Glutamatergic neuron (in vitro differentiated cells): ENCODE measurements at regions not wholly inside any gene's neighbourhood (a gene's known extent, or its start where the extent isn't known, plus 50 kb on each side); places are given as distances from the start of the nearest gene placed in this dataset.

ENCODE experiments used
- DNase-seq: peaks from one replicate; pipeline ENCODE4 v3.0.0; 2022
- H3K27ac Mint-ChIP-seq: one replicate; pipeline ENCODE4 v1.8.0; 2020; ENCODE audit warnings: mild to moderate bottlenecking, mixed read lengths, inconsistent platforms; ENCODE audit not compliant: unreplicated experiment
- H3K27me3 Mint-ChIP-seq: one replicate; pipeline ENCODE4 v1.8.0; 2020; ENCODE audit warnings: mild to moderate bottlenecking, moderate library complexity, mixed read lengths, inconsistent platforms; ENCODE audit not compliant: unreplicated experiment
- H3K36me3 Mint-ChIP-seq: one replicate; pipeline ENCODE4 v1.8.0; 2020; ENCODE audit warnings: mild to moderate bottlenecking, mixed read lengths, inconsistent platforms; ENCODE audit not compliant: unreplicated experiment
- H3K4me1 Mint-ChIP-seq: one replicate; pipeline ENCODE4 v1.8.0; 2020; ENCODE audit warnings: mild to moderate bottlenecking, low read depth, mixed read lengths, inconsistent platforms; ENCODE audit not compliant: unreplicated experiment
- H3K4me3 Mint-ChIP-seq: one replicate; pipeline ENCODE4 v1.8.0; 2020; ENCODE audit warnings: mild to moderate bottlenecking, mixed read lengths, inconsistent platforms; ENCODE audit not compliant: unreplicated experiment
- H3K9me3 Mint-ChIP-seq: one replicate; pipeline ENCODE4 v1.8.0; 2020; ENCODE audit warnings: mild to moderate bottlenecking, moderate library complexity, mixed read lengths, inconsistent platforms; ENCODE audit not compliant: unreplicated experiment
- CTCF ChIP-seq: fragments of 200-600 bp; sonication (generic); IDR thresholded peaks from one replicate; pipeline ENCODE4 v1.5.0; 2021; ENCODE audit not compliant: partially characterized antibody, unreplicated experiment

- Mint-ChIP-seq H3K4me3 (no peak overlapping the region), H3K9me3 (no peaks in the 10 kb centered on the region), H3K27me3 (peaks cover 5% of the 10 kb centered on the region), H3K27ac (no peak overlapping the region), H3K4me1 (no peaks in the 10 kb centered on the region), H3K36me3 (no peaks in the 10 kb centered on the region)
- TF ChIP-seq CTCF = no peak
- DNase-seq = no peak
Measured at GRCh38 chr9:81756561-81756960, 67.2 kb upstream of the TLE1 start.

DNA sequence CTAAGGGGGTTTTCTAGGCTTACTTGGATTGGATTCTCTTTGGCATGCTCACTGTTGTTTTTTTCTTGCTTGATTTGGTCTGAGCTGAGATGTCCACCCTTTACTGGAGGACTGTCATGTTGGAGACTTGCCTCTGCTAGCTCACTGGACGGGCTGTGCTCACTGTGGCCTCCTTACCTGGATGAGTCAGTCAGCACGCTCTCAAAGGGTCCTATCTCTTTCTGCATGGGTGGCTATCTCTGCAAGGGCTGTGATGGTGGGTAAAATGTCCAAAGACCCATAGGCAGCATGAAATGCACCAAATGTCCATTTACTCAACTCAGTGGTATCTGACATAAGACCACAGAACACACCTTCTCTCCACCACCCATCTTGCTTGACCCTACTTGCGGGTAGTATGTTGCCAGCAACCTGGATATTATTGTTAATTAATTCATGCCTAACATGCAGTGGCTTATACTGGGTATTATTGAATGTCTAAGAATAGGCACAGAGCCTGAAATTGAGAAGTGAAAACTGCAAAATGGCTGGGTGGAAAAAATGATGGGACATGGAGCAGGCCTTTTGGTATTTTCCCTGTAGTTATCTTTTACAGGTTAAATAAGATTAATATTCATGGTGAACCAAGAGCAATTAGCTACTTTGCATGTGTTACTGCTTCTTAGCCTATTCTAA, 68.9 kb upstream of the TLE1 start:
- DNase-seq = no peak
- Mint-ChIP-seq H3K27ac (no peak overlapping the region), H3K4me1 (no peaks in the 10 kb centered on the region), H3K4me3 (no peak overlapping the region), H3K27me3 (peaks cover 5% of the 10 kb centered on the region), H3K9me3 (no peaks in the 10 kb centered on the region), H3K36me3 (no peaks in the 10 kb centered on the region)
- TF ChIP-seq CTCF = no peak

- peaks cover 3% of the 10 kb centered on the region for H3K27me3 Mint-ChIP-seq
- H3K36me3 Mint-ChIP-seq = no peaks in the 10 kb centered on the region
- no peak overlapping the region for H3K4me3 Mint-ChIP-seq
- no peaks in the 10 kb centered on the region for H3K9me3 Mint-ChIP-seq
- TF ChIP-seq CTCF = no peak
- H3K4me1 Mint-ChIP-seq = no peaks in the 10 kb centered on the region
- no peak for DNase-seq
- no peak overlapping the region for H3K27ac Mint-ChIP-seq
Measured at GRCh38 chr9:81759680-81760215, 70.4 kb upstream of the TLE1 start.

DNA sequence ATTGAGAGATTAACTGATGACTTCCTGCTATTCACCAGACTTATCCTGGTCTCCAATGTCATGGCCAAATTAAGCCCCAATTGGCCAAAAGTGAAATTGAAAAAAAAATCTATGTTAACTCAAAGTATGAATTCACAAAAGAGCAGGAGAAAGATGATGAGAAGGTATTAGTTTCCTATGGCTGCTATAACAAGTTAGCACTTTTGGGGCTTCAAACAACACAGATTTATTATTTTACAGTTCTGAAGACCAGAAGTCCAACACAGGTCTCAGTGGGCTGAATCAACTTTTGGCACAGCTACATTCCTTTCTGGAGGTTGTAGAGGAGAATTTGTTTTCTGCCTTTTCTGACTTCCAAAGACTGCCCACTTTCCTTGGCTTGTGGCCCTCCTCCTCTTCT, 78.6 kb upstream of the TLE1 start:
- Mint-ChIP-seq H3K27ac (no peak overlapping the region), H3K9me3 (peaks cover 2% of the 10 kb centered on the region), H3K27me3 (peaks cover 2% of the 10 kb centered on the region), H3K4me3 (no peak overlapping the region), H3K4me1 (peaks cover 3% of the 10 kb centered on the region), H3K36me3 (no peaks in the 10 kb centered on the region)
- no peak for TF ChIP-seq CTCF
- no peak for DNase-seq

DNA sequence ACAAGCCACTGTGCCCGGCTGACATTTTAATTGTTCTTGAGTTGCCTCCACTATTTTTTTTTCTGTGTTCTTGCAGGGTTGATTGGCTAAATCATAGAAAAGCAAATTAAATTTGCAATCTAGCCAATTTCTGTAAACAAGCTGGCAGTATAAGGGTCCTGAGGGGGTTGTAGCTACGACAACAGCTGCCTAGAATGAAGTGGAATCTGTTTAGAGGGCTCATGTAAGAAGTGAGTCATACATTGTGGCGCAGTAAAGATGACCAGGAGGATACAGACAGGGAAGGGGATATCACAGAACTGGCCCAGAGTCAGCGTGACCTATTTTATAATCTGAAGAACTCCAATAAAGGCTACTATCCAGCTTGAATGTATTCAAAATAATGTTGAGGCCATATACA, 82.2 kb upstream of the TLE1 start:
- Mint-ChIP-seq H3K9me3 (peaks cover 2% of the 10 kb centered on the region), H3K27me3 (peaks cover 2% of the 10 kb centered on the region), H3K4me1 (peaks cover 3% of the 10 kb centered on the region), H3K4me3 (no peak overlapping the region), H3K36me3 (no peaks in the 10 kb centered on the region), H3K27ac (no peak overlapping the region)
- no peak for DNase-seq
- TF ChIP-seq CTCF = no peak
